Lung (tissue), 11 donors: ENCODE measurements at regions not wholly inside any gene's neighbourhood (a gene's known extent, or its start where the extent isn't known, plus 50 kb on each side); places are given as distances from the start of the nearest gene placed in this dataset.

Experiments used
- ATAC-seq: fragments of 200-7000 bp; cut with Tn5 transposase; one replicate; pipeline ENCODE4 v1.9.1; 2020; ENCODE audit warnings: moderate number of reproducible peaks; ENCODE audit not compliant: insufficient read depth, low FRiP score
- DNase-seq, 3 donors: peaks; one replicate each; pipeline ENCODE4 v3.0.0-alpha.2; 2013 to 2017
- H3K27ac ChIP-seq, 2 donors: one replicate each; pipeline ENCODE4 v1.5.1; 2013; ENCODE audit warnings: mild to moderate bottlenecking in 2 of 2, moderate library complexity in 2 of 2, control low read depth in 1 of 2, inconsistent platforms in 1 of 2, low read depth in 1 of 2, low read length in 1 of 2
- H3K27me3 ChIP-seq, 3 donors: one replicate each; pipeline ENCODE4 v1.5.1; 2013; ENCODE audit warnings: low read length in 2 of 3; ENCODE audit not compliant: control insufficient read depth in 3 of 3, insufficient read depth in 3 of 3
- H3K36me3 ChIP-seq, 4 donors: one replicate each; pipeline ENCODE4 v1.5.1; 2013; ENCODE audit warnings: low read length in 4 of 4, mild to moderate bottlenecking in 1 of 4, moderate library complexity in 1 of 4; ENCODE audit not compliant: control insufficient read depth in 4 of 4, insufficient read depth in 4 of 4
- H3K4me1 ChIP-seq, 5 donors: one replicate each; pipeline ENCODE4 v1.5.1; 2013; ENCODE audit warnings: low read length in 5 of 5, mild to moderate bottlenecking in 2 of 5, moderate library complexity in 1 of 5; ENCODE audit not compliant: control insufficient read depth in 5 of 5, insufficient read depth in 5 of 5
- H3K4me3 ChIP-seq: one replicate; pipeline ENCODE4 v1.5.1; 2013; ENCODE audit warnings: mild to moderate bottlenecking, control low read depth, moderate library complexity
- H3K9ac ChIP-seq, 2 donors: one replicate each; pipeline ENCODE4 v1.5.1; 2013; ENCODE audit warnings: low read length in 2 of 2, control low read depth in 1 of 2; ENCODE audit not compliant: insufficient read depth in 1 of 2
- H3K9me3 ChIP-seq, 4 donors: one replicate each; pipeline ENCODE4 v1.5.1; 2013; ENCODE audit warnings: low read length in 3 of 4, mild to moderate bottlenecking in 1 of 4, moderate library complexity in 1 of 4; ENCODE audit not compliant: control insufficient read depth in 4 of 4, insufficient read depth in 3 of 4
- WGBS, 2 donors: extraction: QIAGEN DNeasy Blood & Tissue Kit; methylation state at CpG; one replicate each; pipeline ENCODE4 v1.1.7; 2013; 5-methylcytosine and 5-hydroxymethylcytosine counted together
- TF ChIP-seq, protein P1 (sequence below): IDR thresholded peaks from 2 replicates; pipeline ENCODE4 v1.5.1; 2012; ENCODE audit warnings: mild to moderate bottlenecking; ENCODE audit errors: control extremely low read depth, extremely low read depth
- donor health status: control.
- donor health status: control.
- donor health status: Bipolar disorder and iron deficiency.
- donor health status: healthy.
- donor health status: DM: yes; HTN: yes; CAD: no.

- TF ChIP-seq, protein P1, sequence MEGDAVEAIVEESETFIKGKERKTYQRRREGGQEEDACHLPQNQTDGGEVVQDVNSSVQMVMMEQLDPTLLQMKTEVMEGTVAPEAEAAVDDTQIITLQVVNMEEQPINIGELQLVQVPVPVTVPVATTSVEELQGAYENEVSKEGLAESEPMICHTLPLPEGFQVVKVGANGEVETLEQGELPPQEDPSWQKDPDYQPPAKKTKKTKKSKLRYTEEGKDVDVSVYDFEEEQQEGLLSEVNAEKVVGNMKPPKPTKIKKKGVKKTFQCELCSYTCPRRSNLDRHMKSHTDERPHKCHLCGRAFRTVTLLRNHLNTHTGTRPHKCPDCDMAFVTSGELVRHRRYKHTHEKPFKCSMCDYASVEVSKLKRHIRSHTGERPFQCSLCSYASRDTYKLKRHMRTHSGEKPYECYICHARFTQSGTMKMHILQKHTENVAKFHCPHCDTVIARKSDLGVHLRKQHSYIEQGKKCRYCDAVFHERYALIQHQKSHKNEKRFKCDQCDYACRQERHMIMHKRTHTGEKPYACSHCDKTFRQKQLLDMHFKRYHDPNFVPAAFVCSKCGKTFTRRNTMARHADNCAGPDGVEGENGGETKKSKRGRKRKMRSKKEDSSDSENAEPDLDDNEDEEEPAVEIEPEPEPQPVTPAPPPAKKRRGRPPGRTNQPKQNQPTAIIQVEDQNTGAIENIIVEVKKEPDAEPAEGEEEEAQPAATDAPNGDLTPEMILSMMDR = no peak
- no peak for DNase-seq
- Histone ChIP-seq H3K9me3 (no peaks in the 10 kb centered on the region), H3K27ac (no peak overlapping the region), H3K27me3 (no peaks in the 10 kb centered on the region), H3K4me1 (no peaks in the 10 kb centered on the region), H3K36me3 (no peaks in the 10 kb centered on the region), H3K9ac (no peak overlapping the region), H3K4me3 (no peak overlapping the region)
- ATAC-seq = no peak
- 92 to 96% methylated on average over 1 of the region's 1 CpG for WGBS, 2 donors
Observed at GRCh38 chr3:87895983-87896382, 162.8 kb downstream of the CGGBP1 start.

GRCh38 chr3:87873136-87873535 lies 185.7 kb downstream of the CGGBP1 start:
- DNase-seq (no peak), ATAC-seq (no peak)
- WGBS, 2 donors = 87 to 93% methylated on average over 1 of the region's 1 CpG
- no peak overlapping the region for H3K9ac ChIP-seq
- H3K4me1 ChIP-seq = no peaks in the 10 kb centered on the region
- no peak overlapping the region for H3K27ac ChIP-seq
- no peaks in the 10 kb centered on the region for H3K36me3 ChIP-seq
- H3K27me3 ChIP-seq = no peaks in the 10 kb centered on the region
- TF ChIP-seq, protein P1 = no peak
- peaks cover 0 to 7% (median 2%) of the 10 kb centered on the region in 4 donors for H3K9me3 ChIP-seq
- H3K4me3 ChIP-seq = no peak overlapping the region

- H3K36me3 ChIP-seq = no peaks in the 10 kb centered on the region
- no peak overlapping the region for H3K4me3 ChIP-seq
- no peaks in the 10 kb centered on the region for H3K27me3 ChIP-seq
- H3K9ac ChIP-seq = no peak overlapping the region
- TF ChIP-seq, protein P1 = no peak
- H3K4me1 ChIP-seq = no peaks in the 10 kb centered on the region
- DNase-seq (no peak), ATAC-seq (no peak)
- H3K27ac ChIP-seq = no peak overlapping the region
- 62 to 80% methylated on average over 2 of the region's 2 CpGs for WGBS, 2 donors
- H3K9me3 ChIP-seq = peaks cover 0 to 7% (median 0%) of the 10 kb centered on the region in 4 donors
Observed at GRCh38 chr3:87867001-87867400, 191.8 kb downstream of the CGGBP1 start.

- ATAC-seq (no peak), DNase-seq (no peak)
- Histone ChIP-seq H3K4me1 (no peaks in the 10 kb centered on the region), H3K9me3 (no peaks in the 10 kb centered on the region), H3K36me3 (no peaks in the 10 kb centered on the region), H3K9ac (no peak overlapping the region), H3K27ac (no peak overlapping the region), H3K27me3 (no peaks in the 10 kb centered on the region), H3K4me3 (no peak overlapping the region)
- TF ChIP-seq, protein P1 = no peak
- WGBS, 2 donors = 67 to 84% methylated on average over 1 of the region's 1 CpG
Observed at GRCh38 chr3:87856126-87856525, 202.7 kb downstream of the CGGBP1 start.
